SK-N-SH (cell line): ENCODE measurements at regions not wholly inside any gene's neighbourhood (a gene's known extent, or its start where the extent isn't known, plus 50 kb on each side); places are given as distances from the start of the nearest gene placed in this dataset.

Experiments used
- CTCF ChIA-PET: fragments of 300-600, 350-600 bp; formaldehyde crosslinking; extraction: SDS; loops from one replicate; lab custom pipeline; 2021; lab: Yijun Ruan, JAX
- POLR2A ChIA-PET: fragments of 350-600 bp; sonication (Branson Sonifier 250); formaldehyde crosslinking; extraction: SDS; loops from one replicate; lab custom pipeline; 2020; ENCODE audit warnings: antibody characterized with exemption, inconsistent platforms; lab: Yijun Ruan, JAX
- DNase-seq: peaks from one replicate; pipeline ENCODE4 v3.0.0; 2012
- H2AFZ ChIP-seq: fragments of 200-600 bp; sonication (generic); 2 replicates; pipeline ENCODE4 v1.8.1; 2016; ENCODE audit warnings: antibody characterized with exemption, mild to moderate bottlenecking, low read depth
- H3F3A ChIP-seq: fragments of 200-600 bp; sonication (generic); replicated peaks from 2 replicates; pipeline ENCODE3; 2016; ENCODE audit warnings: antibody characterized with exemption, mild to moderate bottlenecking; ENCODE audit not compliant: insufficient read depth
- H3K27ac ChIP-seq, 2 experiments: fragments of 200-500 bp in 1 of 2; fragments of 200-600 bp in 1 of 2; sonication (Bioruptor generic) in 1 of 2; sonication (generic), shearing (Covaris generic) in 1 of 2; 2 replicates each; pipeline versions ENCODE4 v1.5.1 to v1.6.1; 2014 to 2016; ENCODE audit warnings: low read depth in 2 of 2, inconsistent platforms in 1 of 2, low read length in 1 of 2, mild to moderate bottlenecking in 1 of 2, mixed read lengths in 1 of 2
- H3K27me3 ChIP-seq: fragments of 200-600 bp; sonication (generic), shearing (Covaris generic); 2 replicates; pipeline ENCODE4 v1.6.1; 2016; ENCODE audit warnings: mixed run types; ENCODE audit not compliant: insufficient read depth
- H3K36me3 ChIP-seq, 2 experiments: fragments of 200-500 bp in 1 of 2; fragments of 200-600 bp in 1 of 2; sonication (Bioruptor generic) in 1 of 2; sonication (generic) in 1 of 2; replicated peaks in 1 of 2; 2 replicates each; pipeline versions ENCODE3 to v1.5.1; 2014 to 2016; ENCODE audit warnings: low read length in 1 of 2, mild to moderate bottlenecking in 1 of 2; ENCODE audit not compliant: insufficient read depth in 2 of 2, control insufficient read depth in 1 of 2
- H3K4me1 ChIP-seq, 2 experiments: fragments of 200-500 bp in 1 of 2; fragments of 200-600 bp in 1 of 2; sonication (Bioruptor generic) in 1 of 2; sonication (generic), shearing (Covaris generic) in 1 of 2; 2 replicates each; pipeline versions ENCODE4 v1.5.1 to v1.6.1; 2014 to 2016; ENCODE audit warnings: low read depth in 1 of 2, low read length in 1 of 2, mixed run types in 1 of 2; ENCODE audit not compliant: insufficient read depth in 2 of 2, control insufficient read depth in 1 of 2
- H3K4me2 ChIP-seq: fragments of 200-600 bp; sonication (generic), shearing (Covaris generic); 2 replicates; pipeline ENCODE4 v1.6.1; 2017; ENCODE audit warnings: mixed run types
- H3K4me3 ChIP-seq, 2 experiments: fragments of 200-500 bp in 1 of 2; fragments of 200-600 bp in 1 of 2; sonication (Bioruptor generic) in 1 of 2; sonication (generic), shearing (Covaris generic) in 1 of 2; 2 replicates each; pipeline versions ENCODE4 v1.5.1 to v1.8.1; 2014 to 2016; ENCODE audit warnings: low read depth in 2 of 2, inconsistent platforms in 1 of 2, low read length in 1 of 2, mild to moderate bottlenecking in 1 of 2, mixed read lengths in 1 of 2, moderate library complexity in 1 of 2
- H3K79me2 ChIP-seq: fragments of 200-600 bp; sonication (generic); 2 replicates; pipeline ENCODE4 v1.8.1; 2017; ENCODE audit warnings: mild to moderate bottlenecking; ENCODE audit not compliant: insufficient read depth
- H3K9ac ChIP-seq: fragments of 200-600 bp; sonication (generic); 2 replicates; pipeline ENCODE4 v1.6.1; 2017; ENCODE audit warnings: mixed run types
- H3K9me2 ChIP-seq: fragments of 200-600 bp; sonication (generic); 2 replicates; pipeline ENCODE4 v1.6.1; 2017; ENCODE audit warnings: mixed run types
- H3K9me3 ChIP-seq: fragments of 200-600 bp; sonication (generic); 2 replicates; pipeline ENCODE4 v1.6.1; 2017; ENCODE audit warnings: mixed run types, mild to moderate bottlenecking, moderate library complexity
- H4K20me1 ChIP-seq: fragments of 200-600 bp; sonication (generic); 2 replicates; pipeline ENCODE4 v1.6.1; 2017; ENCODE audit warnings: mild to moderate bottlenecking, mixed run types; ENCODE audit not compliant: insufficient read depth
- CHD2 ChIP-seq: fragments of 150-350 bp; IDR thresholded peaks from 2 replicates; pipeline ENCODE4 v1.6.1; 2018; ENCODE audit warnings: low read length; ENCODE audit not compliant: partially characterized antibody
- CTCF ChIP-seq: fragments of 200-600 bp; sonication (generic); IDR thresholded peaks from 2 replicates; pipeline ENCODE4 v1.6.1; 2017; ENCODE audit warnings: antibody characterized with exemption, mild to moderate bottlenecking, moderate library complexity
- EZH2phosphoT487 ChIP-seq: fragments of 200-600 bp; sonication (generic); IDR thresholded peaks from 2 replicates; pipeline ENCODE4 v1.6.1; 2017; ENCODE audit warnings: low read depth, mixed run types, mild to moderate bottlenecking, antibody characterized with exemption, moderate library complexity, borderline replicate concordance
- FOXJ3 ChIP-seq: sonication (generic); formaldehyde crosslinking; IDR thresholded peaks from 2 replicates; pipeline ENCODE4 v1.5.1; 2020; ENCODE audit warnings: mild to moderate bottlenecking, missing genetic modification reagents
- GABPA ChIP-seq: IDR thresholded peaks from 2 replicates; pipeline ENCODE4 v1.4.0; 2012; ENCODE audit warnings: low read depth, mild to moderate bottlenecking
- IRF3 ChIP-seq: fragments of 150-350 bp; IDR thresholded peaks from 2 replicates; pipeline ENCODE4 v1.6.1; 2016; ENCODE audit warnings: mild to moderate bottlenecking, low read depth, low read length
- JUND ChIP-seq: IDR thresholded peaks from 2 replicates; pipeline ENCODE4 v1.4.0; 2012
- MEF2A ChIP-seq: IDR thresholded peaks from 2 replicates; pipeline ENCODE4 v1.4.0; 2012; ENCODE audit warnings: low read depth, borderline replicate concordance
- PBX3 ChIP-seq: IDR thresholded peaks from 2 replicates; pipeline ENCODE4; 2012
- POLR2AphosphoS5 ChIP-seq: IDR thresholded peaks from 2 replicates; pipeline ENCODE4 v1.6.1; 2012; ENCODE audit warnings: low read depth, low read length
- RCOR1 ChIP-seq: fragments of 150-350 bp; IDR thresholded peaks from 2 replicates; pipeline ENCODE4 v1.6.1; 2017; ENCODE audit warnings: antibody characterized with exemption, low read length
- RFX5 ChIP-seq: IDR thresholded peaks from 2 replicates; pipeline ENCODE4 v1.6.1; 2012; ENCODE audit warnings: mild to moderate bottlenecking, improper control_type of control experiment, low read length
- RXRA ChIP-seq: IDR thresholded peaks from 2 replicates; pipeline ENCODE4 v1.4.0; 2012; ENCODE audit warnings: low read depth, mild to moderate bottlenecking, borderline replicate concordance
- SMC3 ChIP-seq: IDR thresholded peaks from 2 replicates; pipeline ENCODE4 v1.6.1; 2012; ENCODE audit warnings: low read depth, low read length, improper control_type of control experiment
- TCF12 ChIP-seq: IDR thresholded peaks from 2 replicates; pipeline ENCODE4 v1.4.0; 2012
- YY1 ChIP-seq: IDR thresholded peaks from 2 replicates; pipeline ENCODE4 v1.4.0; 2012; ENCODE audit warnings: low read depth, mild to moderate bottlenecking
- WGBS: methylation state at CpG from one replicate; pipeline ENCODE4 v1.1.6; 2017; ENCODE audit warnings: low lambda C conversion rate; 5-methylcytosine and 5-hydroxymethylcytosine counted together

- Histone ChIP-seq H4K20me1 (no peaks in the 10 kb centered on the region), H3K79me2 (no peaks in the 10 kb centered on the region), H3F3A (no peaks in the 10 kb centered on the region), H3K9me3 (no peaks in the 10 kb centered on the region), H3K4me3 (no peak overlapping the region), H3K9ac (no peak overlapping the region), H3K36me3 (no peaks in the 10 kb centered on the region), H3K27ac (no peak overlapping the region), H3K9me2 (no peaks in the 10 kb centered on the region), H3K4me2 (no peak overlapping the region), H3K4me1 (peaks cover 0 to 13% of the 10 kb centered on the region in 2 experiments; a peak in 2 of 4 replicates), H3K27me3 (no peaks in the 10 kb centered on the region), H2AFZ (no peak overlapping the region)
- DNase-seq, result peak; percentile 37
- ChIA-PET POLR2A (no interaction called here), CTCF (interaction anchor here (0.6 to 1.2 kb wide), 3 partner anchors 8 to 274 kb away, joined by 3 to 4 read pairs (median 3); no protein-coding TSS in a partner anchor)
- TF ChIP-seq MEF2A (no peak), JUND (no peak), POLR2AphosphoS5 (no peak), RXRA (no peak), CHD2 (no peak), FOXJ3 (CRISPR knock-in tag) (no peak), YY1 (no peak), IRF3 (no peak), RCOR1 (no peak), SMC3 (no peak), GABPA (no peak), RFX5 (no peak), CTCF (no peak), EZH2phosphoT487 (no peak)
- WGBS, result 52% methylated on average over 2 of the region's 2 CpGs
Measured at GRCh38 chr13:106090001-106090400, 445.5 kb downstream of the EFNB2 start.

GRCh38 chr13:106089261-106089980 is 446.0 kb downstream of the EFNB2 start:
- Histone ChIP-seq H3K4me2 (no peak overlapping the region), H2AFZ (no peak overlapping the region), H3K9me3 (no peaks in the 10 kb centered on the region), H3K9me2 (no peaks in the 10 kb centered on the region), H3K27ac (no peak overlapping the region), H3F3A (no peaks in the 10 kb centered on the region), H3K9ac (no peak overlapping the region), H3K27me3 (no peaks in the 10 kb centered on the region), H3K4me3 (no peak overlapping the region), H3K36me3 (no peaks in the 10 kb centered on the region), H3K4me1 (peaks cover 0 to 13% of the 10 kb centered on the region in 2 experiments; a peak in 2 of 4 replicates), H3K79me2 (no peaks in the 10 kb centered on the region), H4K20me1 (no peaks in the 10 kb centered on the region)
- WGBS, result 75% methylated on average over 8 of the region's 8 CpGs
- TF ChIP-seq PBX3 (no peak), TCF12 (peak; percentile 40; the same call in 1 of the 2 replicates)
- POLR2A ChIA-PET, result no interaction called here
- DNase-seq, result no peak
- CTCF ChIA-PET, result interaction anchor here (0.6 to 1.4 kb wide), 3 partner anchors 25 to 447 kb away, joined by 3 to 4 read pairs (median 3); partner anchors contain the start of gene EFNB2
